Hematopoietic multipotent progenitor cell treated with erythropoietin and hydrocortisone succinate and interleukin-3 and kit ligand, for 15 days (in vitro differentiated cells): ENCODE measurements at regions not wholly inside any gene's neighbourhood (a gene's known extent, or its start where the extent isn't known, plus 50 kb on each side); places are given as distances from the start of the nearest gene placed in this dataset.
"Not testable (repeated sequence)": the region's sequence is repeated elsewhere in the genome, so short reads cannot be mapped to it uniquely, and the experiment has no call there.

Experiments used
- DNase-seq: peaks from one replicate; pipeline ENCODE4 v3.0.0-alpha.2; 2015; ENCODE audit warnings: low spot score

GRCh38 chr2:89874810-89875595 is 1183.5 kb downstream of the RPIA start:
- DNase-seq = not testable (repeated sequence)

- DNase-seq = not testable (repeated sequence)
Observed at GRCh38 chr2:89876445-89876844, 1185.0 kb downstream of the RPIA start.

- DNase-seq = not testable (repeated sequence)
Observed at GRCh38 chr2:89876878-89877277, 1185.4 kb downstream of the RPIA start.

GRCh38 chr2:89882880-89883279 is 1191.4 kb downstream of the RPIA start:
- not testable (repeated sequence) for DNase-seq

GRCh38 chr2:89883624-89884023 is 1192.2 kb downstream of the RPIA start:
- DNase-seq = not testable (repeated sequence)

GRCh38 chr2:89885071-89885470 is 1193.6 kb downstream of the RPIA start:
- not testable (repeated sequence) for DNase-seq

GRCh38 chr2:89888693-89889092 is 1197.2 kb downstream of the RPIA start:
- not testable (repeated sequence) for DNase-seq

GRCh38 chr2:89890185-89890773 is 1198.8 kb downstream of the RPIA start:
- DNase-seq = not testable (repeated sequence)

- DNase-seq = not testable (repeated sequence)
Observed at GRCh38 chr2:89894988-89895387, 1203.5 kb downstream of the RPIA start.

- not testable (repeated sequence) for DNase-seq
Observed at GRCh38 chr2:89895629-89896028, 1204.2 kb downstream of the RPIA start.

- DNase-seq = not testable (repeated sequence)
Observed at GRCh38 chr2:89927018-89927417, 1235.5 kb downstream of the RPIA start.

GRCh38 chr2:89935436-89935835 is 1244.0 kb downstream of the RPIA start:
- DNase-seq = not testable (repeated sequence)

GRCh38 chr2:89936011-89936410 is 1244.5 kb downstream of the RPIA start:
- DNase-seq = not testable (repeated sequence)

- not testable (repeated sequence) for DNase-seq
Observed at GRCh38 chr2:89936559-89936958, 1245.1 kb downstream of the RPIA start.

- DNase-seq = not testable (repeated sequence)
Observed at GRCh38 chr2:89938756-89939155, 1247.3 kb downstream of the RPIA start.

- DNase-seq = not testable (repeated sequence)
Observed at GRCh38 chr2:89944267-89944666, 1252.8 kb downstream of the RPIA start.

GRCh38 chr2:89945004-89945616 is 1253.6 kb downstream of the RPIA start:
- not testable (repeated sequence) for DNase-seq

GRCh38 chr2:89947208-89947815 is 1255.8 kb downstream of the RPIA start:
- DNase-seq = not testable (repeated sequence)

- DNase-seq = not testable (repeated sequence)
Observed at GRCh38 chr2:89948102-89948501, 1256.6 kb downstream of the RPIA start.

- DNase-seq = not testable (repeated sequence)
Observed at GRCh38 chr2:89950807-89951206, 1259.3 kb downstream of the RPIA start.

- not testable (repeated sequence) for DNase-seq
Observed at GRCh38 chr2:89957236-89957635, 1265.8 kb downstream of the RPIA start.

- not testable (repeated sequence) for DNase-seq
Observed at GRCh38 chr2:89959729-89960378, 1268.4 kb downstream of the RPIA start.
